ENCODE measurements at regions not wholly inside any gene's neighbourhood (a gene's known extent, or its start where the extent isn't known, plus 50 kb on each side); places are given as distances from the start of the nearest gene placed in this dataset.

GRCh38 chr2:217671871-217672270, 330.9 kb downstream of the TNS1 start:
- DNase-seq (ENCODE audit: low read depth): no peak
- TF ChIP-seq CTCF (IDR thresholded peaks at IDR 0.05; ENCODE audit: low read depth, low read length): no peak
- TF ChIP-seq MYC (IDR thresholded peaks at IDR 0.05; ENCODE audit: low read depth, low read length): no peak
- no peak for TF ChIP-seq MAX (IDR thresholded peaks at IDR 0.05; ENCODE audit: low read depth, low read length)
- no peak for TF ChIP-seq POLR2A (IDR thresholded peaks at IDR 0.05; ENCODE audit: extremely low read depth, insufficient read length)

GRCh38 chr2:217671075-217671474, 331.7 kb downstream of the TNS1 start:
- DNase-seq (ENCODE audit: low read depth): no peak
- no peak overlapping the region for H3K4me3 ChIP-seq (ENCODE audit: low read depth, low read length)
- no peak for TF ChIP-seq MYC (IDR thresholded peaks at IDR 0.05; ENCODE audit: low read depth, low read length)
- TF ChIP-seq CTCF (IDR thresholded peaks at IDR 0.05; ENCODE audit: low read depth, low read length): no peak
- TF ChIP-seq POLR2A (IDR thresholded peaks at IDR 0.05; ENCODE audit: extremely low read depth, insufficient read length): no peak
- no peak for TF ChIP-seq MAX (IDR thresholded peaks at IDR 0.05; ENCODE audit: low read depth, low read length)

More at GRCh38 chr2:217671871-217672270, 330.9 kb downstream of the TNS1 start:
- no peak overlapping the region for H3K4me3 ChIP-seq (ENCODE audit: low read depth, low read length)

- no peak overlapping the region for H3K4me3 ChIP-seq (ENCODE audit: low read depth, low read length)
- no peak for TF ChIP-seq MAX (IDR thresholded peaks at IDR 0.05; ENCODE audit: low read depth, low read length)
- TF ChIP-seq MYC (IDR thresholded peaks at IDR 0.05; ENCODE audit: low read depth, low read length): no peak
- TF ChIP-seq POLR2A (IDR thresholded peaks at IDR 0.05; ENCODE audit: extremely low read depth, insufficient read length): no peak
- no peak for TF ChIP-seq CTCF (IDR thresholded peaks at IDR 0.05; ENCODE audit: low read depth, low read length)
- no peak for DNase-seq (ENCODE audit: low read depth)
Measured at GRCh38 chr2:217669831-217670230, 333.0 kb downstream of the TNS1 start.

- no peak for DNase-seq (ENCODE audit: low read depth)
- TF ChIP-seq POLR2A (IDR thresholded peaks at IDR 0.05; ENCODE audit: extremely low read depth, insufficient read length): no peak
- no peak for TF ChIP-seq MYC (IDR thresholded peaks at IDR 0.05; ENCODE audit: low read depth, low read length)
- TF ChIP-seq CTCF (IDR thresholded peaks at IDR 0.05; ENCODE audit: low read depth, low read length): no peak
- TF ChIP-seq MAX (IDR thresholded peaks at IDR 0.05; ENCODE audit: low read depth, low read length): no peak
Measured at GRCh38 chr2:217667512-217667911, 335.3 kb downstream of the TNS1 start.

GRCh38 chr2:217667035-217667434, 335.8 kb downstream of the TNS1 start:
- H3K4me3 ChIP-seq (ENCODE audit: low read depth, low read length): no peak overlapping the region
- DNase-seq (ENCODE audit: low read depth): no peak
- TF ChIP-seq MAX (IDR thresholded peaks at IDR 0.05; ENCODE audit: low read depth, low read length) (no peak), POLR2A (IDR thresholded peaks at IDR 0.05; ENCODE audit: extremely low read depth, insufficient read length) (no peak), CTCF (IDR thresholded peaks at IDR 0.05; ENCODE audit: low read depth, low read length) (no peak), MYC (IDR thresholded peaks at IDR 0.05; ENCODE audit: low read depth, low read length) (no peak)

More at GRCh38 chr2:217667512-217667911, 335.3 kb downstream of the TNS1 start:
- H3K4me3 ChIP-seq (ENCODE audit: low read depth, low read length): no peak overlapping the region

- DNase-seq (ENCODE audit: low read depth): no peak
- TF ChIP-seq MAX (IDR thresholded peaks at IDR 0.05; ENCODE audit: low read depth, low read length): no peak
- no peak for TF ChIP-seq POLR2A (IDR thresholded peaks at IDR 0.05; ENCODE audit: extremely low read depth, insufficient read length)
- no peak for TF ChIP-seq MYC (IDR thresholded peaks at IDR 0.05; ENCODE audit: low read depth, low read length)
- TF ChIP-seq CTCF (IDR thresholded peaks at IDR 0.05; ENCODE audit: low read depth, low read length): no peak
- H3K4me3 ChIP-seq (ENCODE audit: low read depth, low read length): no peak overlapping the region
Measured at GRCh38 chr2:217666338-217666737, 336.5 kb downstream of the TNS1 start.

All from NB4 (cell line).